CD4-positive, CD25-positive, alpha-beta regulatory T cell (primary cell): ENCODE measurements at regions not wholly inside any gene's neighbourhood (a gene's known extent, or its start where the extent isn't known, plus 50 kb on each side); places are given as distances from the start of the nearest gene placed in this dataset.

Experiments used
- ATAC-seq, 2 donors: fragments of 150-1000 bp; cut with Tn5 transposase; one replicate each; pipeline ENCODE4 v1.10.0; 2021; ENCODE audit warnings: low read depth in 2 of 2, moderate number of reproducible peaks in 2 of 2, moderate library complexity in 1 of 2
- DNase-seq, 3 donors: peaks; one replicate each; pipeline versions ENCODE4 v3.0.0 to v3.0.0-alpha.2; 2012 to 2022; ENCODE audit warnings: mixed read lengths in 1 of 3
- H3K27ac ChIP-seq: one replicate; pipeline ENCODE4 v1.7.0; 2013; ENCODE audit warnings: mild to moderate bottlenecking, low read length; ENCODE audit not compliant: insufficient read depth, poor library complexity, severe bottlenecking
- H3K27me3 ChIP-seq: one replicate; pipeline ENCODE4 v1.7.0; 2013; ENCODE audit warnings: low read length; ENCODE audit not compliant: control insufficient read depth, insufficient read depth
- H3K36me3 ChIP-seq: one replicate; pipeline ENCODE4 v1.7.0; 2013; ENCODE audit warnings: mild to moderate bottlenecking, low read length, moderate library complexity; ENCODE audit not compliant: control insufficient read depth, insufficient read depth
- H3K4me1 ChIP-seq: 2 replicates; pipeline ENCODE4 v1.7.0; 2013; ENCODE audit warnings: mild to moderate bottlenecking, low read length; ENCODE audit not compliant: insufficient read depth, control insufficient read depth, poor library complexity, severe bottlenecking
- H3K4me3 ChIP-seq: one replicate; pipeline ENCODE4 v1.7.0; 2013; ENCODE audit warnings: low read depth, mild to moderate bottlenecking, low read length, moderate library complexity
- H3K9me3 ChIP-seq, 2 experiments: 1 replicate in 1 of 2; 2 replicates in 1 of 2; pipeline ENCODE4 v1.7.0; 2013; ENCODE audit warnings: low read length in 2 of 2, mild to moderate bottlenecking in 1 of 2, moderate library complexity in 1 of 2; ENCODE audit not compliant: control insufficient read depth in 2 of 2
- H3K27ac Mint-ChIP-seq, 3 donors: one replicate each; pipeline ENCODE4 v1.8.0; 2020 to 2022; ENCODE audit warnings: mild to moderate bottlenecking in 3 of 3, mixed read lengths in 3 of 3, moderate library complexity in 2 of 3
- H3K27me3 Mint-ChIP-seq: one replicate; pipeline ENCODE4 v1.8.0; 2022; ENCODE audit warnings: mild to moderate bottlenecking, mixed read lengths
- H3K36me3 Mint-ChIP-seq: one replicate; pipeline ENCODE4 v1.8.0; 2020; ENCODE audit warnings: mixed read lengths
- H3K4me1 Mint-ChIP-seq, 4 donors: one replicate each; pipeline ENCODE4 v1.8.0; 2020 to 2022; ENCODE audit warnings: mixed read lengths in 4 of 4, mild to moderate bottlenecking in 1 of 4
- H3K4me3 Mint-ChIP-seq, 4 donors: one replicate each; pipeline ENCODE4 v1.8.0; 2020 to 2022; ENCODE audit warnings: mild to moderate bottlenecking in 4 of 4, mixed read lengths in 4 of 4, moderate library complexity in 3 of 4
- H3K9me3 Mint-ChIP-seq, 7 donors: one replicate each; pipeline ENCODE4 v1.8.0; 2020 to 2022; ENCODE audit warnings: mixed read lengths in 7 of 7, mild to moderate bottlenecking in 3 of 7, moderate library complexity in 2 of 7

DNA sequence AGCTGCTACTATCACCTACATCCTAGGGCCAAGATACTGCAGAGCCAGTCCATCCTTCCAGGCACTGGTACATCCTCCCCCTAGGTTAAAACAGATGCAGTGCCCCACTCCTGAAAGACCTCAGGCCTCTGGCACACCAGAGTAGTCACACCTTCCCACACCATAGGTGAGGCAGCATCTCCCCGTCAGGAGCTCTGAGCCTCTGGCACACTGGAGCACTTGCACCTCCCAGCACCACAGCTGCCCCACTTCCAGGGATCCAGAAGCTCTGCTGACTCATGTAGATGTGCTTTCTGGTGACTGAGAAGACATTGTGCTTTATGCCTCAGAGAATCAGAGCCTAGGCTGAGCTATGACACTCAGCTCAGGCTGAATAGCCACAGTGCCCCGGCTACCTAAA is 138.4 kb upstream of the COL3A1 start:
- Mint-ChIP-seq H3K27ac (no peak overlapping the region), H3K27me3 (no peaks in the 10 kb centered on the region), H3K4me1 (peaks cover 0 to 5% (median 0%) of the 10 kb centered on the region in 4 donors), H3K9me3 (peaks cover 0 to 24% (median 9%) of the 10 kb centered on the region in 7 donors), H3K4me3 (no peak overlapping the region), H3K36me3 (no peaks in the 10 kb centered on the region)
- H3K4me1 ChIP-seq = no peaks in the 10 kb centered on the region
- DNase-seq (no peak), ATAC-seq (no peak)
- H3K27ac ChIP-seq = no peak overlapping the region
- peaks cover 0 to 4% of the 10 kb centered on the region in 2 experiments for H3K9me3 ChIP-seq
- no peaks in the 10 kb centered on the region for H3K27me3 ChIP-seq
- H3K4me3 ChIP-seq = no peak overlapping the region
- H3K36me3 ChIP-seq = no peaks in the 10 kb centered on the region

GRCh38 chr2:188845692-188846091 is 128.5 kb upstream of the COL3A1 start:
- no peak overlapping the region for H3K4me3 Mint-ChIP-seq
- ATAC-seq = no peak
- Histone ChIP-seq H3K27me3 (no peaks in the 10 kb centered on the region), H3K9me3 (no peaks in the 10 kb centered on the region), H3K4me1 (no peaks in the 10 kb centered on the region), H3K36me3 (no peaks in the 10 kb centered on the region), H3K27ac (no peak overlapping the region), H3K4me3 (no peak overlapping the region)
- no peaks in the 10 kb centered on the region for H3K27me3 Mint-ChIP-seq
- no peaks in the 10 kb centered on the region for H3K36me3 Mint-ChIP-seq
- H3K4me1 Mint-ChIP-seq = no peaks in the 10 kb centered on the region
- H3K27ac Mint-ChIP-seq = no peak overlapping the region
- DNase-seq = no peak
- H3K9me3 Mint-ChIP-seq = peaks cover 0 to 10% (median 5%) of the 10 kb centered on the region in 7 donors

DNA sequence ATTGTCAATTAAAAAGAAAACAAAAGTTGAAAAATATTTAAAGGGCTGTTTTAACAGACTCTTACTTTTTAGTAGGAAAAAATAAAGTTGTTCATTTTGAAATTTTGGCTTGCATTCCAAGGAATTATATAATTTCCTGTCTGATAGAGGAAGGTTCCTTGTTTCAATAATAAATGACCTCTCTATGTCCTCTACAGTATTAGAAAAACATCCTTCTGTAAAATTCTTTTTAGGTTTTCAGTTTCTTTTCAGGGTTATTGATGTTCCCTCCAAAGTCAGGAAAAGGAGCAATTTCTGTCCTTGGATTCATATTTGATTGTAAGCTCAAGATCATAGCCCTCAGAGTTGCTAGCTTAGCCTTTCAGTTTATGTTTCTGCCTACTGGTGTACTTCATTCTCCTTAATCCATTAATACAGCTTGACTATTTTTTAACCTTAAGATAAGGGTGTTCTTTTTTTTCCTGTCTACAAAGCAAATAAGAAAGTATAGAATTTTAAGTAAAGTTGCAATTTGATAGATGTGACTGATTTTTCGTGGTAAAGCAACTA is 125.2 kb upstream of the COL3A1 start:
- H3K4me3 ChIP-seq = no peak overlapping the region
- no peak for DNase-seq
- H3K27ac Mint-ChIP-seq = no peak overlapping the region
- peaks cover 0 to 13% (median 6%) of the 10 kb centered on the region in 7 donors for H3K9me3 Mint-ChIP-seq
- no peaks in the 10 kb centered on the region for H3K9me3 ChIP-seq
- no peaks in the 10 kb centered on the region for H3K4me1 ChIP-seq
- H3K4me3 Mint-ChIP-seq = no peak overlapping the region
- H3K27me3 ChIP-seq = no peaks in the 10 kb centered on the region
- H3K36me3 ChIP-seq = no peaks in the 10 kb centered on the region
- no peaks in the 10 kb centered on the region for H3K27me3 Mint-ChIP-seq
- H3K4me1 Mint-ChIP-seq = no peaks in the 10 kb centered on the region
- no peaks in the 10 kb centered on the region for H3K36me3 Mint-ChIP-seq
- no peak for ATAC-seq
- no peak overlapping the region for H3K27ac ChIP-seq

- no peaks in the 10 kb centered on the region for H3K36me3 Mint-ChIP-seq
- no peaks in the 10 kb centered on the region for H3K27me3 Mint-ChIP-seq
- H3K4me3 Mint-ChIP-seq = no peak overlapping the region
- no peaks in the 10 kb centered on the region for H3K4me1 ChIP-seq
- H3K9me3 Mint-ChIP-seq = peaks cover 0 to 13% (median 2%) of the 10 kb centered on the region in 7 donors
- no peaks in the 10 kb centered on the region for H3K36me3 ChIP-seq
- DNase-seq (no peak), ATAC-seq (no peak)
- no peaks in the 10 kb centered on the region for H3K4me1 Mint-ChIP-seq
- H3K27me3 ChIP-seq = no peaks in the 10 kb centered on the region
- H3K27ac Mint-ChIP-seq = no peak overlapping the region
- H3K9me3 ChIP-seq = no peaks in the 10 kb centered on the region
- H3K27ac ChIP-seq = no peak overlapping the region
- H3K4me3 ChIP-seq = no peak overlapping the region
Measured at GRCh38 chr2:188850786-188851185, 123.4 kb upstream of the COL3A1 start.

DNA sequence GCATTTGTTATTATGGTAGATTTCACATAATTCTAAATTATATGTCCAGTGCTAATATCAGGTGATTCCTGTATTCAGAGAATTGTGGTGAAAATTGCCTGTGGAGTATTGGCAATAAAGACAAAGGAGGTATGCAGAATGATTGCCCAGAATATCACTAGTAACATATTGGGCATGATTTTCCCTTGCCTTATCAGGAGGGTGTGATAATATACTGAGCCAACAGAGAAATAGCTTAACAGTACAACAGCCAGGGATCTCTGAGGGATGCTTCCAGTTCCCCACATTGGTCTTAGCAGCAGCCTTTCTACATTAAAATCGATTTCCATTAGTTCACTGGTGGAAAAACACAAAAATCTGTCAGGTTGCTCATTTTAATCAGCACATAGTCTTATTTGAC is 122.9 kb upstream of the COL3A1 start:
- H3K36me3 ChIP-seq = no peaks in the 10 kb centered on the region
- H3K9me3 ChIP-seq = no peaks in the 10 kb centered on the region
- H3K27ac ChIP-seq = no peak overlapping the region
- Mint-ChIP-seq H3K9me3 (peaks cover 0 to 13% (median 2%) of the 10 kb centered on the region in 7 donors), H3K4me1 (no peaks in the 10 kb centered on the region), H3K27me3 (no peaks in the 10 kb centered on the region), H3K27ac (no peak overlapping the region), H3K36me3 (no peaks in the 10 kb centered on the region), H3K4me3 (no peak overlapping the region)
- ATAC-seq (no peak), DNase-seq (no peak)
- H3K4me1 ChIP-seq = no peaks in the 10 kb centered on the region
- no peaks in the 10 kb centered on the region for H3K27me3 ChIP-seq
- no peak overlapping the region for H3K4me3 ChIP-seq

GRCh38 chr2:188851826-188852225 is 122.3 kb upstream of the COL3A1 start:
- no peak overlapping the region for H3K27ac Mint-ChIP-seq
- DNase-seq (no peak), ATAC-seq (no peak)
- Histone ChIP-seq H3K4me1 (no peaks in the 10 kb centered on the region), H3K27me3 (no peaks in the 10 kb centered on the region), H3K27ac (no peak overlapping the region), H3K4me3 (no peak overlapping the region), H3K36me3 (no peaks in the 10 kb centered on the region), H3K9me3 (no peaks in the 10 kb centered on the region)
- no peaks in the 10 kb centered on the region for H3K36me3 Mint-ChIP-seq
- peaks cover 0 to 8% (median 0%) of the 10 kb centered on the region in 7 donors for H3K9me3 Mint-ChIP-seq
- H3K4me1 Mint-ChIP-seq = no peaks in the 10 kb centered on the region
- H3K27me3 Mint-ChIP-seq = no peaks in the 10 kb centered on the region
- H3K4me3 Mint-ChIP-seq = no peak overlapping the region

DNA sequence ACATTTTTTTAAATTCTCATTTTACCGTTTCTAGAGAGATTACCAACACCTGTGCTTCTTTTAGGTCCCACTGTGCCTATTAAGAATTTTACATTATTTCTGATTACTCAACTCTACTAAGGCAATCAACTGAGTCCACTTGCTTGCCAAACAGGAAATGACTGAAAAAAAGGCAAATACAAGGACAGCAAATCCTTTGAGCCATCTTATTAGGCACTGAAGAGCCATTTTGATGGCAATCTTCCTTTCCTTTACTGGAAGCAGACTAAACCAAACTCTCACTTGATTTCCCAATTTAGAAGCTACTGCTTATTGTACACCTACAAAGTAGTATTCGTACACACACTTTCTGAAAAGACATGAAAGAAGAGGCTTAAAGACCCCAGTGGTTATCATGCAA is 121.4 kb upstream of the COL3A1 start:
- H3K36me3 ChIP-seq = no peaks in the 10 kb centered on the region
- no peak overlapping the region for H3K27ac ChIP-seq
- H3K4me3 ChIP-seq = no peak overlapping the region
- ATAC-seq (no peak), DNase-seq (no peak)
- H3K27ac Mint-ChIP-seq = no peak overlapping the region
- no peaks in the 10 kb centered on the region for H3K27me3 Mint-ChIP-seq
- no peaks in the 10 kb centered on the region for H3K27me3 ChIP-seq
- H3K4me1 ChIP-seq = no peaks in the 10 kb centered on the region
- no peak overlapping the region for H3K4me3 Mint-ChIP-seq
- no peaks in the 10 kb centered on the region for H3K36me3 Mint-ChIP-seq
- no peaks in the 10 kb centered on the region for H3K4me1 Mint-ChIP-seq
- H3K9me3 ChIP-seq = no peaks in the 10 kb centered on the region
- H3K9me3 Mint-ChIP-seq = peaks cover 0 to 13% (median 0%) of the 10 kb centered on the region in 7 donors

- H3K36me3 ChIP-seq = no peaks in the 10 kb centered on the region
- no peaks in the 10 kb centered on the region for H3K9me3 ChIP-seq
- no peaks in the 10 kb centered on the region for H3K4me1 ChIP-seq
- ATAC-seq (no peak), DNase-seq (no peak)
- H3K27me3 Mint-ChIP-seq = no peaks in the 10 kb centered on the region
- peaks cover 0 to 11% (median 0%) of the 10 kb centered on the region in 7 donors for H3K9me3 Mint-ChIP-seq
- H3K4me3 ChIP-seq = no peak overlapping the region
- H3K27ac Mint-ChIP-seq = no peak overlapping the region
- H3K4me3 Mint-ChIP-seq = no peak overlapping the region
- H3K27ac ChIP-seq = no peak overlapping the region
- no peaks in the 10 kb centered on the region for H3K4me1 Mint-ChIP-seq
- H3K27me3 ChIP-seq = no peaks in the 10 kb centered on the region
- H3K36me3 Mint-ChIP-seq = no peaks in the 10 kb centered on the region
Measured at GRCh38 chr2:188853307-188853706, 120.9 kb upstream of the COL3A1 start.
